Memory B cell (primary cell): ENCODE measurements at regions not wholly inside any gene's neighbourhood (a gene's known extent, or its start where the extent isn't known, plus 50 kb on each side); places are given as distances from the start of the nearest gene placed in this dataset.
"Not testable (repeated sequence)": the region's sequence is repeated elsewhere in the genome, so short reads cannot be mapped to it uniquely, and the experiment has no call there.

Experiments used
- ATAC-seq: fragments of 150-1000 bp; cut with Tn5 transposase; 2 replicates; pipeline ENCODE4 v1.10.0; 2021; ENCODE audit warnings: low read depth, mild to moderate bottlenecking, moderate library complexity
- DNase-seq, 2 donors: peaks; one replicate each; pipeline ENCODE4 v3.0.0; 2022; ENCODE audit warnings: low spot score in 2 of 2
- H3K27ac Mint-ChIP-seq: one replicate; pipeline ENCODE4 v1.8.0; 2022; ENCODE audit warnings: mild to moderate bottlenecking, moderate library complexity, mixed read lengths
- H3K27me3 Mint-ChIP-seq: one replicate; pipeline ENCODE4 v1.8.0; 2022; ENCODE audit warnings: mixed read lengths
- H3K36me3 Mint-ChIP-seq: one replicate; pipeline ENCODE4 v1.8.0; 2022; ENCODE audit warnings: mild to moderate bottlenecking, mixed read lengths
- H3K4me1 Mint-ChIP-seq: one replicate; pipeline ENCODE4 v1.8.0; 2022; ENCODE audit warnings: mixed read lengths
- H3K4me3 Mint-ChIP-seq: one replicate; pipeline ENCODE4 v1.8.0; 2022; ENCODE audit warnings: mild to moderate bottlenecking, moderate library complexity, mixed read lengths
- H3K9me3 Mint-ChIP-seq: one replicate; pipeline ENCODE4 v1.8.0; 2022; ENCODE audit warnings: mixed read lengths

GRCh38 chr2:236826606-236827156 is 257.1 kb downstream of the ACKR3 start:
- Mint-ChIP-seq H3K27me3 (peaks cover 2% of the 10 kb centered on the region), H3K4me1 (no peaks in the 10 kb centered on the region), H3K36me3 (no peaks in the 10 kb centered on the region), H3K9me3 (peaks cover 4% of the 10 kb centered on the region), H3K27ac (no peak overlapping the region), H3K4me3 (no peak overlapping the region)
- ATAC-seq (no peak), DNase-seq (no peak)

- Mint-ChIP-seq H3K9me3 (no peaks in the 10 kb centered on the region), H3K27me3 (peaks cover 6% of the 10 kb centered on the region), H3K27ac (no peak overlapping the region), H3K36me3 (no peaks in the 10 kb centered on the region), H3K4me3 (no peak overlapping the region), H3K4me1 (no peaks in the 10 kb centered on the region)
- DNase-seq (no peak), ATAC-seq (no peak)
Measured at GRCh38 chr2:236827997-236828396, 257.7 kb upstream of the COPS8 start.

- H3K4me3 Mint-ChIP-seq: no peak overlapping the region
- H3K4me1 Mint-ChIP-seq: no peaks in the 10 kb centered on the region
- no peak overlapping the region for H3K27ac Mint-ChIP-seq
- no peaks in the 10 kb centered on the region for H3K36me3 Mint-ChIP-seq
- H3K27me3 Mint-ChIP-seq: peaks cover 6% of the 10 kb centered on the region
- DNase-seq (no peak), ATAC-seq (no peak)
- no peaks in the 10 kb centered on the region for H3K9me3 Mint-ChIP-seq
Measured at GRCh38 chr2:236828820-236829219, 256.9 kb upstream of the COPS8 start.

GRCh38 chr2:236830926-236831325 is 254.8 kb upstream of the COPS8 start:
- ATAC-seq (no peak), DNase-seq (no peak)
- Mint-ChIP-seq H3K4me1 (no peaks in the 10 kb centered on the region), H3K27me3 (peaks cover 6% of the 10 kb centered on the region), H3K4me3 (no peak overlapping the region), H3K27ac (no peak overlapping the region), H3K9me3 (no peaks in the 10 kb centered on the region), H3K36me3 (no peaks in the 10 kb centered on the region)

- DNase-seq (no peak), ATAC-seq (no peak)
- H3K4me3 Mint-ChIP-seq: no peak overlapping the region
- peaks cover 6% of the 10 kb centered on the region for H3K27me3 Mint-ChIP-seq
- no peak overlapping the region for H3K27ac Mint-ChIP-seq
- no peaks in the 10 kb centered on the region for H3K9me3 Mint-ChIP-seq
- H3K36me3 Mint-ChIP-seq: peaks cover 2% of the 10 kb centered on the region
- H3K4me1 Mint-ChIP-seq: no peaks in the 10 kb centered on the region
Measured at GRCh38 chr2:236831698-236832097, 254.0 kb upstream of the COPS8 start.

GRCh38 chr2:236833501-236834073 is 252.1 kb upstream of the COPS8 start:
- H3K27me3 Mint-ChIP-seq: peaks cover 7% of the 10 kb centered on the region
- H3K4me3 Mint-ChIP-seq: no peak overlapping the region
- no peak overlapping the region for H3K27ac Mint-ChIP-seq
- ATAC-seq (no peak), DNase-seq (no peak)
- no peaks in the 10 kb centered on the region for H3K4me1 Mint-ChIP-seq
- H3K36me3 Mint-ChIP-seq: peaks cover 2% of the 10 kb centered on the region
- no peaks in the 10 kb centered on the region for H3K9me3 Mint-ChIP-seq

GRCh38 chr2:236834284-236834683 is 251.4 kb upstream of the COPS8 start:
- ATAC-seq (no peak), DNase-seq (no peak)
- Mint-ChIP-seq H3K36me3 (peaks cover 2% of the 10 kb centered on the region), H3K27me3 (peaks cover 7% of the 10 kb centered on the region), H3K4me3 (no peak overlapping the region), H3K9me3 (no peaks in the 10 kb centered on the region), H3K4me1 (no peaks in the 10 kb centered on the region), H3K27ac (no peak overlapping the region)

GRCh38 chr2:236835307-236836024 is 250.2 kb upstream of the COPS8 start:
- Mint-ChIP-seq H3K4me3 (no peak overlapping the region), H3K4me1 (no peaks in the 10 kb centered on the region), H3K27ac (no peak overlapping the region), H3K36me3 (peaks cover 2% of the 10 kb centered on the region), H3K9me3 (no peaks in the 10 kb centered on the region), H3K27me3 (peaks cover 7% of the 10 kb centered on the region)
- DNase-seq (no peak), ATAC-seq (no peak)

GRCh38 chr2:236836028-236836427 is 249.7 kb upstream of the COPS8 start:
- not testable (repeated sequence) for ATAC-seq

GRCh38 chr2:236840215-236840614 is 245.5 kb upstream of the COPS8 start:
- DNase-seq (no peak), ATAC-seq (no peak)
- Mint-ChIP-seq H3K27ac (no peak overlapping the region), H3K4me1 (no peaks in the 10 kb centered on the region), H3K27me3 (peaks cover 1% of the 10 kb centered on the region), H3K4me3 (no peak overlapping the region), H3K36me3 (peaks cover 2% of the 10 kb centered on the region), H3K9me3 (no peaks in the 10 kb centered on the region)

More at GRCh38 chr2:236836028-236836427, 249.7 kb upstream of the COPS8 start:
- not testable (repeated sequence) for H3K4me1 Mint-ChIP-seq, H3K36me3 Mint-ChIP-seq, DNase-seq, H3K27ac Mint-ChIP-seq, H3K4me3 Mint-ChIP-seq, H3K9me3 Mint-ChIP-seq, H3K27me3 Mint-ChIP-seq

GRCh38 chr2:236840857-236841256 is 244.8 kb upstream of the COPS8 start:
- H3K4me3 Mint-ChIP-seq: no peak overlapping the region
- H3K4me1 Mint-ChIP-seq: no peaks in the 10 kb centered on the region
- H3K36me3 Mint-ChIP-seq: peaks cover 2% of the 10 kb centered on the region
- no peaks in the 10 kb centered on the region for H3K9me3 Mint-ChIP-seq
- no peak overlapping the region for H3K27ac Mint-ChIP-seq
- H3K27me3 Mint-ChIP-seq: peaks cover 3% of the 10 kb centered on the region
- DNase-seq (no peak), ATAC-seq (no peak)

GRCh38 chr2:236841389-236841788 is 244.3 kb upstream of the COPS8 start:
- no peak overlapping the region for H3K27ac Mint-ChIP-seq
- peaks cover 3% of the 10 kb centered on the region for H3K27me3 Mint-ChIP-seq
- no peak for DNase-seq
- H3K36me3 Mint-ChIP-seq: no peaks in the 10 kb centered on the region
- no peak for ATAC-seq
- no peaks in the 10 kb centered on the region for H3K4me1 Mint-ChIP-seq
- no peaks in the 10 kb centered on the region for H3K9me3 Mint-ChIP-seq
- H3K4me3 Mint-ChIP-seq: no peak overlapping the region

- no peak for DNase-seq
- ATAC-seq: no peak
- Mint-ChIP-seq H3K36me3 (no peaks in the 10 kb centered on the region), H3K4me1 (no peaks in the 10 kb centered on the region), H3K27ac (no peak overlapping the region), H3K27me3 (peaks cover 4% of the 10 kb centered on the region), H3K9me3 (no peaks in the 10 kb centered on the region), H3K4me3 (no peak overlapping the region)
Measured at GRCh38 chr2:236843161-236843968, 242.3 kb upstream of the COPS8 start.

GRCh38 chr2:236844711-236845110 is 241.0 kb upstream of the COPS8 start:
- no peak overlapping the region for H3K27ac Mint-ChIP-seq
- no peaks in the 10 kb centered on the region for H3K4me1 Mint-ChIP-seq
- ATAC-seq (no peak), DNase-seq (no peak)
- H3K27me3 Mint-ChIP-seq: peaks cover 4% of the 10 kb centered on the region
- no peaks in the 10 kb centered on the region for H3K9me3 Mint-ChIP-seq
- no peak overlapping the region for H3K4me3 Mint-ChIP-seq
- no peaks in the 10 kb centered on the region for H3K36me3 Mint-ChIP-seq
